NCI-H1092 treated with DMSO at 0.1 percent for 48 hours (cell line): ENCODE measurements at regions not wholly inside any gene's neighbourhood (a gene's known extent, or its start where the extent isn't known, plus 50 kb on each side); places are given as distances from the start of the nearest gene placed in this dataset.

Source experiments
- DNase-seq: peaks from one replicate; lab custom pipeline; 2025; lab: John Stamatoyannopoulos, UW

DNA sequence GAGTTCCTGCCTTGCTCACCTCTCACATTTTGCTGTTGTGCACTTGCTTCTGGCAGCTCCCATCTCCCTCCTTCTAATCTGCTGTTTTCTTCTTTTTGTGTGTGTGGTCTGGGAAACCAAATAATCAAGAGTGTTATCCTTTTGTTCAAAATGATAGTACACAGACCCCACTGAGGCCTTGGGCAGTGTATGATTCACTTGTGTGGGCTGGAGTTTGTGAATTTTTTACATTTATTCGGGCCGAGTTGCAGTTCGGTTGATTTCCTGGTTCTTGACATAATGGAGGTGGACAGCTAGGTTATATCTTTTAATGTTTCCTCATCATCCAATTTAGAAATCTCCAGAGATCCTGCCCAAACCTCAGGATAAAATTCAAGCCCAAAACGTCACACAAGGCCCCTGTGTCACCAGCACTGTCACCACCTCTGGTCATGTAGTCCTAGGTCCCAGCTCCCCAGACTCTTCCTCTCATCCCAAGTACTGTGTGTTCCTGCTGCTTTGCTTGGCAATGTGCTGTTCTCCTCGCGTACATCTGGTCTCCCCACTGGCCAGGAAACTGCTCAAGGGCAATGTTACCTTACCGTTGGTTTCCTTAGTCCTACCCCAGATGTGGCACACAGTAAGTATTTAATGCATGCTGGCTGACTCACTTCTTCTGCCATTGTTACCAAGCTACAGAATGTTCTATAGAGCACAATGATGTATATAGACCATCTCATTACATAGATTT, 55.7 kb upstream of the PHACTR2 start:
- no peak for DNase-seq

DNA sequence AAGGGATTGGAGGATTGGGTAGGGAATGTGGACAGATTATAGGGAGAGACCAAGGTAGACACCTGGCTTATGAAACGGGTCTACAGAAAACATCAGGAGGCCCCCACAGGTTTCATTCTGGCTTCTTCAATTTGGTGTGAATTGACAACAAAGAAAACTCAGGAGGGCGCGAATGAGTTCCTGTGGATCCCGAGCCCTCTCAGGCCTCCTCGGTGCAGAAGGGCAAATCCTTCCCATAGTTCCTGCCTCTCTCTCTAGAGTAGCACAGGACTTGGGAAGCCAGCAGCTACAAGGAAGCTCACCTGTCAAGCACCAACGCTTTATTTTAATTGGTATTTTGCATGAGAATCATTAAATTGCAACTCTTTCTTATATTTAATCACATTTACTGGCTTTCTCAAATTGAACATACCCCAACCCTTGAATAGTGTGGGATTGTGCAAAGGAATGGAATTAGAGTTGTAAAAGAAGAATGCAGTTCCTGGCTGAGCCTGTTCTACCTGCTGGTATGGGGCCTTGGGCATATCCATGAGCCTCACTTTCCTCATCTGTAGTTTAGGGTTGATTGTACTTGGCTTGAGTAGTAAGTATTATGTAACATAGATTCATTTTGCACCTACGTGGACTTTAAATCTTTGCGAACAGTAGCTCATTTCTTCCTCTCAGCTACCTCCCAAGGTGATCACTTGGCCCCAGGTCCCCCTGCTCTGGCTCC, 56.4 kb upstream of the PHACTR2 start:
- no peak for DNase-seq

DNA sequence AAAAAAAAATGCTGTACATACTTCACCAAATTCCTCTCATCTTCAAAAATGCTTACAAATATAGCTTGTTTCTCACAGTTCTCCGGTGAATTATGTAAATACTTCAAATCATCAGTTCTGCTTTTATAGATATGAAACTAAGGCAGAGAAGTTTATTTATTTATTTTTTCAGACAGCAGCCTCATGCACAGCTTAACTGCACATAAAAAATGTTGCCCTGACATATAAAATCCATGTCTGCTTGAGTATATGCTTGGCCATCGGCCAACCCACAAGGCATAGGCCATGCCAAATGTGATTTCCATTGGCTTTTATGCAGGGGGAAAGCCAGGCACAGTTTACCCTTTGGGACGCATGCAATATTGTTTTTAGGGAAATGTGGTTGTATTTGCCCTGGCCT, 57.3 kb upstream of the PHACTR2 start:
- DNase-seq: peak; percentile 0

DNA sequence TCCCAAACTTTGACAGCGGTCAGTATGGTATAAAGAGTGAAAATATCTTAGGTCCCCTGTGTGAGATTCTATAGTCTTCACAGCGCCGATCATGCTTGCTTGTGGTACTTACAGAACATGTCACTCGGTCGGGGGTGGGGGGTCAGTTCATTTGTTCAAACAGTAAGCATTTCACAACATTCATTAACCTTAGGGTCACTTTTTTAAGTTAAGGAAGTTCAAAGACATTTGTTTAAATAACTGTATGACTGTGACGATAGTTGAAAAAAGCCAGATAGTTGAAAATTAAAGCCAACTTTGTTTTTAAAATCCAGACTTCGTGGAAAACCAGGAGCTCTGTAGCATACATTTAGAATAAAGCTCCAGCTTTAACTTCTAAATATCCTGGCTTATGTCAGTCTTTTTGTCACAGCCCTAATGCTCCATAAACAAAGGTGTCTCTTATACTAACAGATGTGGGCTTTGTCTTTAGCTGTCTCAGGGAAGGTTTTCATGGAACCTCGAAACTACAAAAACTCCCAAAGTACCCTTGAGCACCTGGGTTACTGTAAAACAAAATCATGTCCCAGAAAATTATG, 57.9 kb upstream of the PHACTR2 start:
- no peak for DNase-seq

DNA sequence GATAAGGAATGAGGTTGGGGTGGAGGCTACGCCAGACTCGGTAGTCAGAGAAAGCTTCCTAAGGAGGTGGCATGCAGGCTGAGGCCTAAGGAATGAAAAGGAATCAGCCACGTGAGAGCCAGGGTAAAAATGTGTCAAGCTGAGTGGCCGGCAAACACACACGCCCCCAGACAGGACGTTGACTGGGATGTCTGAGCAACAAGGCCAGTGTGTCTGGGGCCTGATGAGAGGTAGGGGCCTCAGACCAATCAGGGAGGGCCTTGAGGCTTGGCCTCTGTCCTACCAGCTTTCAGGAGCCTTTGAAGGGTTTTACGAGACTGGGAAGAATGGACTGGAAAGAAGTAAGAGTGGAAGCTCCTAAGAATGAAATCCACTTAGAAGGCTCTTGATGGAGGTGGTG, 61.0 kb upstream of the PHACTR2 start:
- DNase-seq: no peak

DNA sequence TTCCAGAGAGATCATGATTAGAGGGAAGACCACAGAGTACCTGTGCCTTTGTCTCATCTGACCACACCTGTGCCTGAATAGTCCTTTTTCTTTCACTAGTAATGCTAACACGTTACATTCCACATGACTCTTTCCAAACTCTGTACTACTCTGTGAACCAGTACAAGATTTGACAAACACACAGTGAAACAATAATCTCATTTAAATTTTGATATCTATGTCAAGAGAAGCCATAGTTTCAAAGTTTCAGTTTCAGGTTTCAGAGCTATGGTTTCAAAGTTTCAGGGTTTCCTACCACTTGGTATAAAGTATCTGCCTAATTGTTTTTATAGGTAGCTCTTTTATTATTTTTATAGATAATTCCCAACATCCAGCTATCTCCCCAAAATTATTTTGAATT, 62.0 kb upstream of the PHACTR2 start:
- DNase-seq: no peak

DNA sequence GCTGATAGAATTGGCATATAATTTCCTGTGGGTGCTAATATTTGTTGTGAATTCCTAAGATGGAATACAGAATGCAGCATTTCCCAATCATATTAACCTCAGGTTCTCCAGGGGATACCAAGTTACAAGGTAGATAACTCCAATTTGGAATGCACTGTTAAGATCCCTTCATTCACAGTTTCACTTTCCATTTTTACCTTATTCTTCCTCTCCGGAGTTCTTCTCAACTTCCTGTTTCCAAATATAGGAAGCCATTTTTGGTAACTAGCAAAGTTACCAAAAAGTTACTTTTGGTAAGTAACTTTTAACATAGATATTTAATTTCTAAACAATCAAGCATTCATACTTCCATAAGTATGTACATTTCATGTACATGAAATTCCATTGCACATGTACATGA, 63.5 kb upstream of the PHACTR2 start:
- no peak for DNase-seq

DNA sequence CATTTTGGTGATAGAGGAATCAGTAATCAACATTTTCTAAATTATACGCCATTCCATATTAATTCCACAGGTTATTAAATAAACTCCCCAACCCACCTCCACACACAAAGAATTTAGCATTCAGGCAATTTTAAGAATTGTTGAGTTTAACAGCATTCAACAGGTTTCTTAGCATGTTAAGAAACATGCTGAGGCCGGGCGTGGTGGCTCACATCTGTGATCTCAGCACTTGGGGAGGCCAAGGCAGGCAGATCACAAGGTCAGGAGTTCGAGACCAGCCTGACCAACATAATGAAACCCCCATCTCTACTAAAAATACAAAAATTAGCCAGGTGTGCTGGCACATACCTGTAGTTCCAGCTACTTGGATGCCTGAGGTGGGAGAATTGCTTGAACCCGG, 64.0 kb upstream of the PHACTR2 start:
- DNase-seq: no peak

DNA sequence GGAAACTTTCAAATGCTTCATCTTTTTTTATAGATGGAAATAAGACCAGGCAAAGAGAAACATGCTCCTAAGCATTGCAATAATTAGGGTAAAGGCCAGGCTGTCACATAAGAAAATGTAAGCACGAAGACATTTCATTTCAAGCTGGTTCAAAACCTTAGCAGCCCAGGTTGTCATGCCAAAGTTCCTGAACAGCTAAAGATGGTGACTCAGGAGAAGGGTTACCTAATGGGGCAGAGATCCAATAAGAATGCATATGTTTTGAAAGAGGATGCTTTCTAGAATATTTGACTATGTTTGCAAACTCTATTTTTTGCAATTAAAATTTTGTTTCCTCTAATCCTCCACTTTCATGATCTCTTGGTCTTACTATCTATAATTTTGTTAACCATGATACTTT, 65.6 kb upstream of the PHACTR2 start:
- DNase-seq: no peak

DNA sequence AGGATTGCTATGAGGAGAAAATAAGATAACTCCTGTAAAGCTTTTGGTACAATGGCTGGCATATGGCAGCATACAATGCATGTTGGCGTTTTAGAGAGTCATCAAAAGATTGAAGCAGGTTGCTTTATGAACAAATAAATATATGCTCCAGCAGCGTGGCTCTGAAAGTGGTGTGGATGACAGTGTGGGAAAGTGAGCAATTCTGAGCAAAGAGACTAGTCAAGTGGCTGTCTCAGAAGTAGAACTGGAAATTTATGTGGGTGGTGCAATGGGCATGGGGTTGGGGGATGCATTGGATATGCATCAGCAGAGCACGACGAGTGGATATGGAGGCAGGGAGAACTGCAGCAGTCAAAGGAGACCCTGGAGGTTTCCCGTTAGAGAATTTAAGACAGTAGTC, 66.2 kb upstream of the PHACTR2 start:
- DNase-seq: no peak

DNA sequence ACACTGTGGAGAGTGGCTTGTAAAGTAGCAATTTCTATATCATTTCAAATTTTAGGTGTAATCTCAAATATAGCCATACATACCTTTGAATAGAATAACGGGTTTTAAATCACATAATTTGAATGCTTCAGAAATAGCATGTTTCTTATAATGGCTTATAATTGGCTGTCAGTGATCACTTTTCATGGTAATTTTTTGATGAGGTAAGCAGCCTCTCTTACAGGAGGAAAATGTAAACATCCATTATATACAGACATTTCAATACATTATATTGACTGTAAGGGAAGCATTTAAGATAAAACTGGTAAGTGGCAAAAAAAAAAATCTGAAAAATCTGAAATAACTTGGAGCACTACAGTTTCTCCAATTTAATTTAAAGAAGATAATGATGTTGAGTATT, 67.8 kb upstream of the PHACTR2 start:
- no peak for DNase-seq

DNA sequence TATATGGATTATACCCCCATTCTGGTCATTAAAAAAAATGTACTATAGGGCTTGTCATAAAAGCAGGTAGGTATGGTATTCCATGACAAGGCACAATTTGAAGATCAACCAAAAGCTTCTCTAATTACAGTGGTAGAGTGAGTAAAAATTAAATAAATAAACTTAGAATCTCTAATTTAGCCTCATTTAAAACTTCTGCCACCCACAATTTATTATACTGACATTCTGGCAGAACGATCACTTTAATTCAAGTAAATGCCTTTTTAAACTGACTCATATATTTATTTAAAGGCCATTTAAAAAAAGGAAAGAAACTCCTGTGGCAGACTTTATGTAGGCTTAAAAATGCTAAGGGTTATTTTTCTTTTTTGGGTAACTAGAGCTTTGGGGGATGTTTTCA, 68.3 kb upstream of the PHACTR2 start:
- DNase-seq: no peak

DNA sequence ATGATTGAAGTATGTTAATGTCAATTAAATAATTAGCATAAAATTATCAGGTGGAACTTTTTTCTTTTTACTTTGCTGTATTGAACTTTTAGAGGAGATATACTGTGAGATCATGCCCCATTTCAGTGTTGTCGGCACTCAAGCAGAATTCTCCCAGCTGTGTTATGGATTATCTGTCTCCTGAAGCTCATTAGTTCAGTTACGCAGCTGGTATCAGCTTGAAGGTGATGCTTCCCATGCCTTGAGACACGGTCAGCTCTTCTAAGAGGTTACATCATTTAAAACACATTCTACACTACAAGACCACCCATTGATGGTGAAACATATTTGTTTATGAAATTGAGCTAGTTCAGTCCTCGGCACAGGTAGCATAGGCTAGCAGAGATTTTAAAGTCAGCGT, 68.9 kb upstream of the PHACTR2 start:
- no peak for DNase-seq

DNA sequence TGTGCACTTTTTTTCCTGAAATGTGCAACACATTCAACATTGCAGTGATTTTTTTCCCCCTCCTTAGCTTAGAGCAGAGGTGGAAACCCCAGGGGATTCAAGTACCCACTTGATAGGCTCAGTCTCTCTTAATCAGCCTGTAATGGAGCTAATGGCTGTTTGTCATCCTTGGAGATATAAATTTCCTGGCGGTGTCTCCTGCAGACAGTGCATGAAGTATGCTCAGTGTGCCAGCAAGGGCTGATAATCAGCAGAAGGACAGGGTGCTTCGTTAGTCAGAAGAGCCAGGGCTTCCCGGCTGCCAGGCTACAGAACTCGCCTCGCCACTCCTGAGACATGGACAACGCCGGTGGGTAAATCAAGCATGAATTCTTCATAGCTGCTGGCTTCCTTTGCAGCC, 69.8 kb upstream of the PHACTR2 start:
- DNase-seq: peak; percentile 11

DNA sequence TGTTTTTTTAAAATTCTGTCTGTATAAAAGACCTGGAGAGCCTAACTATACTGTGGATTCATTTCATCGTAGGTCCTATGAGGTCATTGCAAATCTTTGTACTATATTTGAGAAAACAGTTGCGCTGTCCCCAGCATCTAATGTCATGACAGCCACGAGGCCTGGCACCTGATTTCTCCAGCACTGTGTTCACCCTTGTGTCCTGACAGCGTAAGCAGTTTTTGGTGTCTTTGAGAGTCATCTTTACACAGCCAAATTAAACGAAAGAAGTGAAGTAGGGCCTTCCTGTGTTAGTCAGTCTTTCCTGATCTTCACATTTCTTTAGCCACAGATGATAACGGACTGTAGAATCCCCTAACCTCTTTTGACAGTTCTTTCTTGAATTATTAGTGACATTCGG, 70.6 kb upstream of the PHACTR2 start:
- no peak for DNase-seq

DNA sequence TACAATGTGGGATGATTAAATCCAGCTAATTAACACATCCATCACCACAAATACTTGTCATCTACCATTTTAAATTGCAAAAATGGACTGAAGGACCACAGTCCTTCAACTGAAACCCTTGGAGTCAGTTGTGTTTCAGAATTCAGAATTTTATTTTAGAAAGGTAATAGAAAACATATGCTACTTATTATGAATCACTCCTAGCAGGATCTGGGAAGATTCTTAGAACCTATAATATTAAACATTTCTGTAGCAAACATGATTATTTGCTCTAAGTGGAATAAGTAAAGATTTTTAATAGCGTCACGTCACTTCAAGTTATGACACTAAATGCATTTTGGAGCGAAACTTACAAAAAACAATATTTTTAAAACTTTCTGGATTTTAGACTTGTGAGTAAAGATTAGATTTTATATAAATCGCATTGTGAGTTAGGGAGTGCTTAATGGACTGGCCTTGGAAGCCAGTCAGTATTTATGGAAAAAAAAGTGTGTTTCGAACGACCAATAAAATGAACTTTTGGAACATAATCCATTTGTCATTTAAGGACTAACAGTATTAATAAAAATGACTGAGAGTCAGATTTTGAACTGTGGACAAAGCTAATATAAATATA, 71.8 kb upstream of the PHACTR2 start:
- DNase-seq: no peak

DNA sequence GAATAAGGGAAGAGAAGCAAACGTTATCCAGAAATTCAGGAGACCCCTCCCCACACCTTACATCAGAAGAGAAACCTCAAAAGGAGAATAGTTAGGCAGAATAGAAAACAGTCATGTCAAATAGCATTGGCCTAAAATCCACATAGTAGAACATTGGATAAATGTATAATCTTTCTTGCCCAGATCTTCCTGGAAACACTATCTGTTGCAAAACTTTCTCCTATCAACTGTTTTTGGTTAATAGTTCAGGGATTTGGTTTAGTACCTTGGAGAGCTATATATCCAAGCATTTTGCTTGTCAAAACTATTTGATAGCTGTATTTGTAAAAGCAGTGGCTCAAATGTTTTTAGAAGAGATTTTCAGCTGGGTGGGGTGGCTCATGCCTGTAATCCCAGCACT, 74.3 kb upstream of the PHACTR2 start:
- no peak for DNase-seq

DNA sequence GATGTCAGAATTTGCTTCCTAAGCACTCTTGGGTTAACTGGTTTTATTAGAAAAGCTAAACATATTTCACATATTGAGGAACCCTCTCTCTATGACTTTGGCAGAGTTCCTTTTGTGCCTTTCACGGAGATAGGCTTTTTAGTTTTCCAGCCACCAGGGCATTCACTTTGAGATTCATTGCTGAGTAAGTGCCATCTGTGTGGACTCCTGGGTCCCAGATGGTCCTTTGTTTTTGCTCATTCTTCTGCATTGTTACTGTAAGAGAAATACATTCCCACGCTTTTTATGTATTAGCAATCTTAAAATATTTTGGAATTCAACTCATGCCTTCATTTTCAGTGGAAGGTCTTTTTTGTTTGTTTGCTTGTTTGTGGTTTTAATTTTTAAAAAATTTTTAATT, 76.3 kb upstream of the PHACTR2 start:
- no peak for DNase-seq

DNA sequence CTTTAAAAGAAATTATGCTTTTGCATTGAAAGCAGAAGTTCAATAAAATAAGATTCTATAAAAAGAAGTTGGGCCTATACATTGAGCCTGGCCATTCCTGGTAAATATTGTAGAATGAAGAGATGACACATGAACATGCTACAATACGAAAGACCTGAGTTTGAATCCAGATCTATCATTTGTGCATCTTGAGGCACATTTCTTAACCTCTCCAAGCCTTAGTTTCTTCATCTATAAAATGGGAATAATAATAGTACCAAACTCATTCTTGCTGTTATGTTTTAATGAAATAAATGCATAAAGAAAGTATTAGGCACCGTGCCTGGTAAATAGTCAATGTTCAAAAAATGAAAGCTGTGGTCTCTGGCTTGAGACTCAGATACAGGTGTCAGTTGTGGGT, 76.9 kb upstream of the PHACTR2 start:
- no peak for DNase-seq

DNA sequence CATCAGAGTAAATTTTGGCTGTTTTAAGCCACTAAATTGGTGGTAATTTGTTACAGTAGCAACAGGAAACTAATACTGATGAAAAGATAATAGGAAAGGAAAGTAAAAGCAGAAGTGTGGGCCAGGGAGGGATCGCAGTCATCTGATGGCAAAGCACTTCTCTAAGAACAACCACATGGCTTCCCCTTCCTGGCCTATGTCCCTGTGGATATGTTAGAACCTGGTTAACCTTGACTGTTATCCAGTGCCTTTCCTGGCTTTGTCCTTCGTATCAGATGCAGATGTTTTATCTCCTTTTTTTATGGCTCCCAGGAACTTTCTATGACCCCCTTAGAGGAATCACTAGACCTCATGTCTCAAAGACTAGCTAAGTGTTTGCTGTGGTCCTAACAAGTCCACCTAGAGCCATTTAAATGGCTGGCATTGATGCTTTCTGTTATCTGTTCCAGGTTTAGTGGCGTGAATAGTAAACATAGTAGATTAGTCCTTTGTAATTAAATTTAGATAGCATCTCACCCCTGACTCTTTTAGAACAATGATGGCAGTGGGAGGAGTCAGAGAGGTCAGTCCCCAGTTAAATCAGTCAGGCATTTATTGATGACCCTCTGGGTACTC, 79.2 kb upstream of the PHACTR2 start:
- DNase-seq: no peak

DNA sequence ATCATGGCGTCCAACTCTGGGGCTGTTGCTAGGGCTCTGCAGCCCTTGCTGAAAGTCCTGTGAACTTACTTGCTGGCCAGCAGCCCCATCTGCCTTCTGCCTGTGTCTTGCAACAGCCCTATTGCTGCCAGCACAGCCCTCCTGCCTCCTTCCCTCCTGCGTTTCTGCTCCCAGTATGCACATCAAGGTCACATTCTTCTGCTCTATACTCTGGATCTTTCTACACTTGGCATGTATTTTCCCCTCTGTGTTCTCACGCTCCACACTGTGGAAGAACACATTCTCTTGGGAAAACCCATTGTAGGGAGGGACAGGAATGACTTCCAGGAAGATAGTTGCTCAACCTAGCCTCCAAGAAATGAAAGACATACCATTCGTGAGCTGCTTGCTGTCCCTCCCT, 80.9 kb upstream of the PHACTR2 start:
- no peak for DNase-seq

DNA sequence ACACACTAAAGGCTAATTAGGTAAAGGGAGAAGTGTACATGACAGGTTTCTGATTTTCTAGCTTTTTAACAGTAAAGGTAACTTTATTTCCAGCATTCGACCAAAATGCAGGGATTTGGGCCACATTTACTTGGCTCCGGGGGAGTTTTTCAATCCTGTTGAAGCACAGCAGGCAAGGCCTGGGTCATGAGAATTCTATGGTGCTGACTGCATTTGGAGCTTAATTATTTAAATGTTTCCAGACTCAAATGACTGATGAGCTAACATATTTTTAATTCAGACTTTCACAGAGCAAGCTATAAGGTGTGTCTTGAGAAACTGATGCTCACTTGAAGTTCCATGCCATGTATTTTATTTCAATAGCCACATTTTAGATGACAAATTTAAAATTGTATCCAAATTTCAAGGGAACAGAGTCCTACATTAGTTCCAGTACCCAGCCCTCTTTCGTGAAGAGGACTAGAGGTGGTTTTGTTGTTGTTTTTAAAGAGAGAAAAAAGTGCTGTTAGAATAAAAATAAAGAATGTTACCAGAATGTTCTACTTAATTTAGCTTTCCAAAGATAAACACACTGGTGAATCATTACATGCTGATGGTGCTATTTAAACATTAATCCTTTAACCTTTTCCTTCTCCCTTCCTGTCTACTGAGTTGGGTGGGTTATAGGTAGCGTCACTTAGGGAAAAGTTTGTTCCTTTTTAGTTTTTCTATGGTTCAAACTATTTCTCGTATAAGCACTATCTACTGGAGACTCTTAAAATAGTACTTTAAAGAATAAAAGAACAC, 82.3 kb upstream of the PHACTR2 start:
- no peak for DNase-seq
